GM21825 (cell line): ENCODE measurements at regions not wholly inside any gene's neighbourhood (a gene's known extent, or its start where the extent isn't known, plus 50 kb on each side); places are given as distances from the start of the nearest gene placed in this dataset.

Source experiments
- ATAC-seq: cut with Tn5 transposase; IDR thresholded peaks from one replicate; pipeline ENCODE4 v1.9.1; 2021; ENCODE audit warnings: mild to moderate bottlenecking, moderate library complexity; ENCODE audit not compliant: unreplicated experiment

GRCh38 chr10:88162852-88163251 lies 299.4 kb downstream of the PTEN start:
- no peak for ATAC-seq

DNA sequence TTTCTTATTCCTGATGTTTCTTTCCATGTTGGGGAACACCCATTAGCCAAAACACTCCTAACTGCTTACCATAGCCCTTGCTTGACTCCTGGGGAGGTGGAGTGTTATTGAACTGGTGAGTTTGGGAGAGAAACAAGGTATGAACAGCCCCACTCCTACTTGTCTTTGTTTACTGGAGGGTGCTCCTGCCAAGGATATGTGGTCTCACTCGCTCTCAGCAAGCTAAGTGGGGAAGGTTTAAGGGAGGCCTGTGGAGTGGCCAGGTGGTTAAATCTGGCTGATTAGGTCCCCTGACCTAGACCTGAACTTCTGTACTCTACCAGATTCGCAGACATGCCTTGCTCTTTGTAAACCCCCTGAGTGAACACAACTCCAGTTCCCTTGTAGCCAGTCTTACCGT lies 300.1 kb downstream of the PTEN start:
- ATAC-seq: no peak

DNA sequence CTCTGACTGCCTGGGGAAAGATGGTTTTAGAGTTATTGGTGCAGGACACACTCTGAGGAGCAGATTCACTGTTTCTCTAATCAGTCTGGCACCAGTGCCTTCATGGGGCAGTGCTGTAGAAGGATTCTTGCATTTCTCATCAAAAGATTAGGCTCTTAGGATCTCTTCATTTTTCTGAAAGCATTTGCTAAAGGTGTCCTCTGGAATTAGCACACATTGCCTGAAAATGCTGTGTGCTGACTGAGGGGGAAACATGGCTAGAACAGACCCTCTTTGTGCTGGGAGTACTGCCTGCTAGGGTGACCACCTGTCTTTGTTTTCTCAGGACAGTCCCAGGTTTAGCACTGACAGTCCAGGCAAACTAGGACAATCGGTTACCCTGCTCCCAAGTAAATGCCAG lies 301.0 kb downstream of the PTEN start:
- ATAC-seq: no peak

DNA sequence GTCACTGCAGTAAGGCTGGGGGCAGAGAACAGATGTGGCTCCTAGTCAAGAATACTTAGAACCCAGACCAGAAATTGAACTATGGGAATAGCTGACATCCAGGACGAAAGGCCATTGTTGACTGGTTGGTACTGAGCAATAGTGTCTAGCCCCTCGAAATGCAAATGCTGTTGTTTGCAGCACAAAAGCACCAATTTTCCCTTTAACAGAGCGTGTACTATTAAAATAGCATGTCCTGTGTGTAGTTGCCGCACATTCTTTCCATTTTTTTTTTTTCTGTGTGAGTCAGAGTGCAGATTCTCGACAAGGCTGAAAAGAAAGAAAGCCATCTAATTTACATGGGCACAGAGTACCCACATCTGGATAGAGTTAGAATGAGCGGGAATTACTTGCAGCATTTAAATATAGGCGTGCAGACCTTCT lies 302.4 kb downstream of the PTEN start:
- ATAC-seq: no peak

- no peak for ATAC-seq
These were observed 305.0 kb downstream of the PTEN start for GRCh38 chr10:88168171-88169036.

DNA sequence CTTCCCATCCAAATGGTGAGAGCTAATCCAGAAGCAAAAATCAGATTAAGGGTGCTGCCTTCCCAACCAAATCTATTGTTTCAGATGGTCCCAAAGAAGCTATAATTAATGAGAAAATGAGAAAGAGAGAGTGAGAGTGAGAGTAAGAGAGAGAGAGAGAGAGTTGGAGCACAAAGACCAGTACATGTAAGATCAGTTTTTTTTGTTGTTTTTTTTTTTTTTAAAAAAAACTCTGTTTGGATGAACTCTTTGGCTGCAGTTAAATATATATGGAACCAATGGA lies 305.6 kb downstream of the PTEN start:
- no peak for ATAC-seq

GRCh38 chr10:88170628-88171027 lies 307.2 kb downstream of the PTEN start:
- no peak for ATAC-seq

DNA sequence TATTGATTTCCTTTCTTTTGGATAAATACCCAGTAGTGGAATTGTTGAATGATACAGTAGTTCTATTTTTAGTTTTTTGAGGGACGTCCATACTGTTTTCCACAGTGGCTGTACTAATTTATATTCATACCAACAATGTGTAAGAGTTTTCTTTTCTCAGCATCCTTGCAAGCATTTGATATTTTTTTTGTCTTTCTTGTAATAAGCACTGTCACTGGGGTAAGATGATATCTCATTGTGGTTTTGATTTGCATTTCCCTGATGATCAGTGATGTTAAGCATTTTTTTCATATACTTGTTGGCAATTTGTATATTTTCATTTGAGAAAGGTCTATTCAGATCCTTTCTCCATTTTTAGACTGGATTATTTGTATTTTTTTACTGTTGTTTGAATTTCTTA lies 308.7 kb downstream of the PTEN start:
- no peak for ATAC-seq

DNA sequence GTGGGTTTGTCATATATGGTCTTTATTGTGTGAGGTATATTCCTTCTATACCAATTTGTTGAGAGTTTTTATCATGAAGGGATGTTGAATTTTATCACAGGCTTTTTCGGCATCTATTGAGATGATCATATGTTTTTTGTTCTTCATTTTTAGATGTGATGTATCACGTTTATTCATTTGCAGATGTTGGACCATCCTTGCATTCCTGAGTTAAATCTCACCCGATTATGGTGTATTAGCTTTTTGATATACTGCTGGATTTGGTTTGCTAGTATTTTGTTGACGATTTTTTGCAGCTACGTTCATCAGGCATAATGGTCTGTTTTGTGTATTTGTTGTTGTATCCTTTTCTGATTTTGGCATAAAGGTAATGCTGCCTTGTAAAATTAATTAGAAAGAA lies 311.0 kb downstream of the PTEN start:
- no peak for ATAC-seq

GRCh38 chr10:88178758-88179157 lies 315.3 kb downstream of the PTEN start:
- ATAC-seq: no peak

GRCh38 chr10:88179831-88180230 lies 316.4 kb downstream of the PTEN start:
- no peak for ATAC-seq

DNA sequence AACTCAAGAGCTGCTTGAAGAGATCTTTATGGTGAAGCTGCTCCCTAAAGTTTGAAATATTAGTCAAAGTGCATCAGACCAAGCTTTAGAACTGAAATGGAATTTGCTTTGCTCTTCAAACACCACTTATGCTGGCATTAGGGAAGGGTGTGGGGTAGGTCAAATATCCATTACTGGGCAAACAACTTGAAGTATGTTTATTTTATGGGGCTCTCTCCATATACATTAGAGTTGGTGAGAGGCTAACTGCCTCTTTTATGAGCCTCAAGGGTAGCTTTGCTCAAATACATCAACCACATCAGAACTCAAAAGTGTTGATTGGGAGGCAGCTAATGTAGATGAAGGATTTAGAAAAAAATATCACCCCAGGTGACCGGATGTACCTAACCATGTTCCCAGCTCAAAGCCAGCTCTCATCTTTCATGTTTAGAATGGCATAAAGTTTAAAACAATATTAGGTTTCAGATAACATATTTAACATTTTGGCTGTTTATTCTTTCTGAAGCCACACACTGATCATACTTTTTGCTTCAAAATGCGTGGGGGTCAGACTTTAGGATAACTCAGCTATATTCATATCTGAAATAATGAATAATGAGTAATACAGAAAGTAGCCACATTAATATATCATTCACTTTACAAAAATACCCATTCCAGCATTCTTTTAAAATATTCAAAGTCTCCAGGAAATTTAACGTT lies 318.6 kb downstream of the PTEN start:
- no peak for ATAC-seq

DNA sequence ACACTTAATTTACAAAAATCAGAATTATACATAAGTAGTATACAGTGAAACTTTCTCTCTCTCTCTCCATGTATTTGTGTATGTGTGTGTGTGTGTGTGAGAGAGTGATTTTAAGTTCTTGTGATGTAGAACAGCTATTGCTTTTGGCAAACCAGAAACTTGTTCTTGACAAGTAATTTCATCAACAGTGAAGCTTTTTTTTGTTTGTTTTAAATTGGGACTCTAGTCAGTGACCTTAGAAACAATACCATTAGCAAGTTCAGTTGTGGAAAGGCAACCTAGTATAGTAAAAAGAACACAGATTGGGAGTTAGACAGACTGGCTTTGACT lies 319.1 kb downstream of the PTEN start:
- no peak for ATAC-seq

GRCh38 chr10:88184543-88185297 lies 321.3 kb downstream of the PTEN start:
- no peak for ATAC-seq

DNA sequence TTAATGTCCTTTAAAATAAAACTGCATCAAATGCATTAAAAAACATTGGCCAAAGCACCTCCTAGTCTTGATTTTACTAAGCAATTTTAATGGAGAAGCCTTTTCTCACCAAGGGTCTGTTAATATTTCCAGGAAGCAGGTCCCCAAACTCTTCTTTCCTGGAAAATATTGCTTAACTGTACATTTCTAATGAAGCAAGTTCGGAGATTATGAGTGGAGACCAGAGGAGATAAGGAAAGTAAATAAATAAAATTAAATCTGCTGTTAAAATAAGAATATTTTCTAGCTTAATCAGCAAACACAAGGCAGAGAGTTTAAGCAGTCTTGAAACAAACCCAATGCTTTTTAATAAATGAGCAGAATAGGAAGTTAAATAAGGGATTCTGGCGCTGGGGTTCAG lies 322.4 kb downstream of the PTEN start:
- no peak for ATAC-seq

GRCh38 chr10:88186335-88186734 lies 322.9 kb downstream of the PTEN start:
- ATAC-seq: no peak

DNA sequence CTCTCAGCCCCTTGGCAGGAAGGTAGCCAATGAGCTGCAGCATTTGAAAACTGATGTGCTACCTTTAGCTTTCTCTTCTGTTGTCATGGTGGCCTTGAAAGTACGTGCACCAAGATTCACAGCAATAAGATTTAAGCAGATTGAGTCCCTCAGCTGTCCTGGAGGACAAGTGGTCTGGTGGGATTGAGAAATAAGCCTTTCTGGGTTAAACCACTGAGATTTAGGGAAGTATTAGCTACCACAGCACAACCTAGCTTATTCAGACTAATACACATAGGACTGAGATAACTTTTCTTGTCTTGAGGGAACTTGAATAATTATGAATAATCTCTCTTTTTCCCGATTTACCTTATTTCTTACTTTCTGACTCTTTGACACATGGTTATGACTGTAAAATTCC lies 324.0 kb downstream of the PTEN start:
- ATAC-seq: no peak

GRCh38 chr10:88190123-88190522 lies 326.7 kb downstream of the PTEN start:
- no peak for ATAC-seq

GRCh38 chr10:88190540-88191235 lies 327.3 kb downstream of the PTEN start:
- no peak for ATAC-seq

DNA sequence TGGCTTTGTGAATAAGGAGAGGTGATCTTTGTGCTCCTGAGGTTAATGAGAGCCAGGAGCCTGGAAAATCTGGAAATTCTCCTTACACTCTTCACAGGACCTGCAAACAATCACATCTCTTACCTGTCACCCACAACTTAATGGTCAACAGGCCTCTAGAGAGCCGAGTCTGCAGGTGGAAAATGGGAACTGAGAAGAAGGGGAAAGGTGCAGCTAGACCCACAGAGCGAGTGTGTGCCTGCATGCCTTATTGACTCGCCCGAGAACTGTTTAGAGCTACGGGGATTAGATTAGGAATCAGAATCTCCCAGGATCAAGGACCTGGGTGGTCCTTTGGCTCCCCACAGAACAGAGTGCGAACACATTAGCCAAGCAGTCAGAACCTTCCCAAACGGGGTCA lies 329.6 kb downstream of the PTEN start:
- ATAC-seq: no peak
